Retinal pigment epithelial cell (primary cell): ENCODE measurements at regions not wholly inside any gene's neighbourhood (a gene's known extent, or its start where the extent isn't known, plus 50 kb on each side); places are given as distances from the start of the nearest gene placed in this dataset.

Experiments used
- DNase-seq: peaks from one replicate; pipeline ENCODE4 v3.0.0-alpha.2; 2010; ENCODE audit warnings: low read depth
- H3K4me3 ChIP-seq: 2 replicates; pipeline ENCODE4 v1.5.1; 2011; ENCODE audit warnings: mild to moderate bottlenecking, low read length, control low read depth, moderate library complexity
- CTCF ChIP-seq: conservative IDR thresholded peaks from 2 replicates; pipeline ENCODE4 v1.5.1; 2011; ENCODE audit warnings: low read depth, low read length, control low read depth, inconsistent platforms

GRCh38 chr16:35687781-35688180 is 2228.4 kb downstream of the TP53TG3F start:
- no peak overlapping the region for H3K4me3 ChIP-seq
- no peak for TF ChIP-seq CTCF
- no peak for DNase-seq

DNA sequence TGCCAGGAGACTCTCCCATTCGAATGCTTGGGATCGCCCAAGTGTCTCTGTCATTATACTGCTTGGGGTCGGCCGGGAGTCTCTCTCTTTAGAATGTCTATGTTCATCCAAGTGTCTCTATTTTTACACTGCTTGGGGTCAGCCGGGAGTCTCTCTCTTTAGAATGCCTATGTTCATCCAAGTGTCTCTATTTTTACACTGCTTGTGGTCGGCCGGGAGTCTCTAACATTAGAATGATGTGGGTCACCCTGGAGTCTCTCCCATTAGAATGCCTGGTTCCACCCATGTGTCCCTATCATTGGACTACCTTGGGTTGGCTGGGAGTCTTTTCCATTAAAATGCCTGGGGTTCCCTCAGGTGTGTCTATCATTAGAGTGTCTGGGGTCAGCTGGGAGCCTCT is 2230.4 kb downstream of the TP53TG3F start:
- H3K4me3 ChIP-seq: no peak overlapping the region
- no peak for TF ChIP-seq CTCF
- no peak for DNase-seq

- no peak for TF ChIP-seq CTCF
- DNase-seq: no peak
Measured at GRCh38 chr16:35690413-35690812, 2231.0 kb downstream of the TP53TG3F start.

DNA sequence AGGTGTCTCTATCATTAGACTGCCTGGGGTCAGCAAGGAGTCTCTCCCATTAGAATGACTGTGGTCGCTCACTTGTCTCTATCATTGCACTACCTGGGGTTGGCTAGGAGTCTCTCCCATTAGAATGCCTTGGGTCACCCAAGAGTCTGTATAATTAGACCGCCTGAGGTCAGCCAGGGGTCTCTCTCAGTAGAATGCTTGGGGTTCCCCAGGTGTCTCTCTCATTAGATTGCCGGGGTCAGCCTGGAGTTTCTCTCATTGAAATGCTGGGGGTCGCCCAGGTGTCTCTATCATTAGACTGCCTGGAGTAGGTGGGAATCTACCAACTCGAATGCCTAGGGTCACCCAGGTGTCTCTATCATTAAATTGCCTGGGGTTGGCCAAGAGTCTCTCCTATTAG is 2231.6 kb downstream of the TP53TG3F start:
- H3K4me3 ChIP-seq: no peak overlapping the region
- no peak for DNase-seq
- no peak for TF ChIP-seq CTCF

More at GRCh38 chr16:35690413-35690812, 2231.0 kb downstream of the TP53TG3F start:
- H3K4me3 ChIP-seq: no peak overlapping the region

DNA sequence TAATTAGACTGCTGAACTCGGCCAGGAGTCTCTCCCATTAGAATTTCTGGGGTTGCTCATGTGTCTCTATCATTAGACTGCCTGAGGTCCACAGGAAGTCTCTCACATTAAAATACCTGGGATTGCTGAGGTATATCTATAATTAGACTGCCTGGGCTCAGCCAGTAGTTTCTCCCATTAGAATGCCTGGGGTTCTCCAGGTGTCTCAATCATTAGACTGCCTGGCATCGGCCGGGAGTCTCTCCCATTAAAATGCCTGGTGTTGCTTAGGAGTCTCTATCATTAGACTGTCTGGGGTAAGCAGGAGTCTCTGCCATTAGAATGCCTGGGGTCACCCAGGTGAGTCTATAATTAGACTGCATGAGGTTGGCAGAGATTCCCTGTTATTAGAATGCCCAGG is 2233.4 kb downstream of the TP53TG3F start:
- no peak for TF ChIP-seq CTCF
- DNase-seq: no peak
- no peak overlapping the region for H3K4me3 ChIP-seq

DNA sequence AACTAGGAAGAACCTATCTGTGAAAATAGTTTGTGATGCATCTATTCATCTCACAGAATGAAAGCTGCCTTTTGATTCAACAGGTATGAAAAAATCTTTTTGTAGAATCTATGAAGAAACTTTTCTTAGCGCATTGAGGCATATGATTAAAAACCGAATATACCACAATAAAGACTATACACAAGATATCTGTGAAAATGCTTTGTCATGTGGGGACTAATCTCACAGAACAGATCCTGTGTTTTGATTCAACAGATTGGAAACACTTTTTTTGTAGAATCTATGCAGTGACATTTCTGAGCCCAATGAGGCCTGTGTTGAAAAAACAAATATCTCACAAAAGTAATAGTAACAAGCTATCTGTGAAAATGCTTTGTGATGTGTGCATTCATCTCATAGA is 2247.5 kb downstream of the TP53TG3F start:
- no peak for TF ChIP-seq CTCF
- DNase-seq: no peak
- no peak overlapping the region for H3K4me3 ChIP-seq

- H3K4me3 ChIP-seq: no peak overlapping the region
- DNase-seq: no peak
- TF ChIP-seq CTCF: no peak
Measured at GRCh38 chr16:35711435-35711834, 2252.0 kb downstream of the TP53TG3F start.
